GM21737 (cell line): ENCODE measurements at regions not wholly inside any gene's neighbourhood (a gene's known extent, or its start where the extent isn't known, plus 50 kb on each side); places are given as distances from the start of the nearest gene placed in this dataset.

Experiments
- ATAC-seq: cut with Tn5 transposase; IDR thresholded peaks from one replicate; pipeline ENCODE4 v1.9.1; 2021; ENCODE audit warnings: mild to moderate bottlenecking, moderate library complexity; ENCODE audit not compliant: unreplicated experiment

GRCh38 chr11:82384308-82384707, 349.4 kb downstream of the FAM181B start:
- ATAC-seq, result no peak

- no peak for ATAC-seq
These were observed 359.7 kb downstream of the FAM181B start for GRCh38 chr11:82373781-82374542.

GRCh38 chr11:82365351-82365750, 368.3 kb downstream of the FAM181B start:
- ATAC-seq, result no peak

- ATAC-seq, result no peak
These were observed 377.3 kb downstream of the FAM181B start for GRCh38 chr11:82356316-82356715.

GRCh38 chr11:82355313-82355823, 378.3 kb downstream of the FAM181B start:
- ATAC-seq, result no peak

- ATAC-seq, result no peak
These were observed 406.8 kb downstream of the FAM181B start for GRCh38 chr11:82326853-82327252.

- ATAC-seq, result no peak
These were observed 412.5 kb downstream of the FAM181B start for GRCh38 chr11:82321206-82321605.

GRCh38 chr11:82315093-82315492, 418.6 kb downstream of the FAM181B start:
- ATAC-seq, result no peak

- no peak for ATAC-seq
These were observed 424.7 kb downstream of the FAM181B start for GRCh38 chr11:82308979-82309378.

- ATAC-seq, result no peak
These were observed 428.5 kb downstream of the FAM181B start for GRCh38 chr11:82305123-82305522.

GRCh38 chr11:82303671-82304070, 430.0 kb downstream of the FAM181B start:
- no peak for ATAC-seq

GRCh38 chr11:82288471-82288870, 445.2 kb downstream of the FAM181B start:
- ATAC-seq, result no peak

GRCh38 chr11:82270870-82271269, 462.8 kb downstream of the FAM181B start:
- no peak for ATAC-seq

GRCh38 chr11:82268627-82269026, 465.0 kb downstream of the FAM181B start:
- ATAC-seq, result no peak

- ATAC-seq, result no peak
These were observed 466.5 kb downstream of the FAM181B start for GRCh38 chr11:82267186-82267585.

- no peak for ATAC-seq
These were observed 472.3 kb downstream of the FAM181B start for GRCh38 chr11:82261367-82261766.

- no peak for ATAC-seq
These were observed 483.6 kb downstream of the FAM181B start for GRCh38 chr11:82250047-82250446.

GRCh38 chr11:82246926-82247325, 486.7 kb downstream of the FAM181B start:
- ATAC-seq, result no peak

GRCh38 chr11:82239498-82239897, 494.2 kb downstream of the FAM181B start:
- no peak for ATAC-seq

GRCh38 chr11:82234256-82234655, 499.4 kb downstream of the FAM181B start:
- no peak for ATAC-seq

GRCh38 chr11:82233201-82233600, 500.5 kb downstream of the FAM181B start:
- ATAC-seq, result no peak

- ATAC-seq, result no peak
These were observed 504.3 kb downstream of the FAM181B start for GRCh38 chr11:82229341-82229740.

GRCh38 chr11:82225930-82226329, 507.7 kb downstream of the FAM181B start:
- ATAC-seq, result no peak
